SJSA1 (cell line): ENCODE measurements at regions not wholly inside any gene's neighbourhood (a gene's known extent, or its start where the extent isn't known, plus 50 kb on each side); places are given as distances from the start of the nearest gene placed in this dataset.

ENCODE experiments used
- DNase-seq, 2 experiments: peaks; one replicate each; pipeline ENCODE4 v3.0.0-alpha.2; 2015 to 2020; ENCODE audit warnings: low spot score in 2 of 2, low read depth in 1 of 2
- H3K27ac ChIP-seq: fragments of 250-450 bp; sonication (Bioruptor Pico); 2 replicates; pipeline ENCODE4 v1.5.1; 2020; ENCODE audit warnings: mild to moderate bottlenecking, moderate library complexity
- H3K27me3 ChIP-seq: fragments of 250-450 bp; sonication (Bioruptor Pico); replicated peaks from 2 replicates; pipeline ENCODE4 v1.5.1; 2020; ENCODE audit warnings: mild to moderate bottlenecking, moderate library complexity
- H3K36me3 ChIP-seq: fragments of 250-450 bp; sonication (Bioruptor Pico); 2 replicates; pipeline ENCODE4 v1.5.1; 2020; ENCODE audit warnings: mild to moderate bottlenecking
- H3K4me1 ChIP-seq: fragments of 250-450 bp; sonication (Bioruptor Pico); replicated peaks from 2 replicates; pipeline ENCODE4 v1.6.1; 2021; ENCODE audit warnings: mild to moderate bottlenecking
- H3K4me3 ChIP-seq: fragments of 250-450 bp; sonication (Bioruptor Pico); 2 replicates; pipeline ENCODE4 v1.5.1; 2020; ENCODE audit warnings: mild to moderate bottlenecking
- H3K9me3 ChIP-seq: fragments of 250-450 bp; sonication (Bioruptor Pico); replicated peaks from 2 replicates; pipeline ENCODE4 v1.5.1; 2020; ENCODE audit warnings: mild to moderate bottlenecking

DNA sequence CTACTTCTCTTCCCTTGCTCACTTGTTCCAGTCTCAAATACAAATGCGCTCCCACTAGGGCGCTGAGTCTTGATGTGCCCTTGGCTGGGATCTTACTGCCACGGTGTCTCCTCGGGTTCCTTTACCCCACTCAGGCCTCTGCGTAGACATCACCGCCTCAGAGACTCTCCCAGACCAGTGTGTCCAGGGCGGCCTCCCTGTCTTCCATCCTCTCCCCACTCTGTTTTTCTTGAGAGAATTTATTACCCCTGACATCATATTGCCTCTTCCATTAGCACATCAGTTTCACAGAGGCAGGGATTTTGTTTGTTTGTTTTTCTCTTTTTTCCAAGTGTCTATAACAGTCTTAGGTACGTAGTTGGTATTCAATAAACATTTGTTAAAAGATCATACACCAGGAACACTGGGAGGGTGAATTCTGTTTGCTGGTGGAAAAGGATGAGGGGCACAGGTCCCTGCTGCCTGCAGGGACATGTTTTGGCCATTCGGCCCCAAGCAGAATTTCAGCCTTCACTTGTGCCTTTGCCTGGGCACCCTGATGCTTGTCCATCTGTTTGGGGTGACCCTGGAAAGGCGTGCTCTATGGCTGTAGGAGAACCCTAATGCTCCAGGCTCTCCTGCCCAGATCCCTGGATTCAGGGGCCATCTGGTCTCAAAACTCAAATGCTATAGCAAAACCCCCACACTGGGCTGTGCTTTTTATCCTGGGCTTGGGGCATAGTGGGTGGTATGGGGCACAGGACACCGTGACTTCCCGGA lies 55.0 kb downstream of the RPL37A start:
- Histone ChIP-seq H3K9me3 (no peaks in the 10 kb centered on the region), H3K27me3 (no peaks in the 10 kb centered on the region), H3K4me3 (no peak overlapping the region), H3K4me1 (peaks cover 16% of the 10 kb centered on the region), H3K27ac (no peak overlapping the region), H3K36me3 (no peaks in the 10 kb centered on the region)
- no peak for DNase-seq

DNA sequence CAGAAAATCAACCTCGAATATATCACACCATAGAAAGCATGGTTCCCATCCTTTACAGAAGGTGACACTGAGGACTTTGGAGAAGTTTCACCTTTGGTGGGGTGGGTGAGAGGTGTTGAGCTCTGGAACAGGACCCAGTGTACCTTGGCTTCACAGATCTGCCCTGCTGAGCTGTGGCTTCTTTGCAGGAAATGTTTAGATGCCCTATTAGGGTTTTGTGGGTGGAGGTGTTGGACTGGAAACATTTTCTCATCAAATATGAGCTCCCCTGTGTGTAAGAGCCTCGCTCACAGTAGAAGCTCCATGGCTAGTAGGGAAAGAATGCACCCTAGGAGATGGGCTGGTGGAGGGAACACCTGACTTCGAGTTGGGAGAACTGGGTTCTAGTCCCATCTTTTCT lies 55.6 kb downstream of the RPL37A start:
- DNase-seq: no peak
- Histone ChIP-seq H3K4me3 (no peak overlapping the region), H3K27ac (no peak overlapping the region), H3K27me3 (no peaks in the 10 kb centered on the region), H3K4me1 (peaks cover 16% of the 10 kb centered on the region), H3K9me3 (no peaks in the 10 kb centered on the region), H3K36me3 (no peaks in the 10 kb centered on the region)

DNA sequence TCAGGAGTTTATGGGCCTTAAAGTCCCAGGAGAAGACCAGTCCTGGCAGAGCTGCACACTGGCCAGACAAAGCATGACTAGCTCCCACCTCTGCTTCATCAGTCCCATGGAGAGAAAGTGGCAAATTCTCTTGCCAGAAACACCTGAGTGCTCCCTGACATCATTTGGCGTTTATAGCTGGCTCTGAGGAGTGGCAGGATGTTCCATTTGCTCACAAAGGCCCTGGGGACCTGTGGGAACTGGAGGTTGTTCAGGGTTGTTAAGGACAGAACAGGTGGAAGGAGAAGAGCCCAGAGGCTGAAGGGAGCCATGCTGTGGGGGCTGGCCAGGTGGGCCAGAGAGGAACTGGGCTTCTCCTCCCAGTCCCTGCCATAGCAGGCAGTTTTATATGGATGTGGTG lies 56.1 kb downstream of the RPL37A start:
- Histone ChIP-seq H3K36me3 (no peaks in the 10 kb centered on the region), H3K9me3 (no peaks in the 10 kb centered on the region), H3K4me1 (peaks cover 16% of the 10 kb centered on the region), H3K27ac (no peak overlapping the region), H3K27me3 (no peaks in the 10 kb centered on the region), H3K4me3 (no peak overlapping the region)
- DNase-seq: no peak

DNA sequence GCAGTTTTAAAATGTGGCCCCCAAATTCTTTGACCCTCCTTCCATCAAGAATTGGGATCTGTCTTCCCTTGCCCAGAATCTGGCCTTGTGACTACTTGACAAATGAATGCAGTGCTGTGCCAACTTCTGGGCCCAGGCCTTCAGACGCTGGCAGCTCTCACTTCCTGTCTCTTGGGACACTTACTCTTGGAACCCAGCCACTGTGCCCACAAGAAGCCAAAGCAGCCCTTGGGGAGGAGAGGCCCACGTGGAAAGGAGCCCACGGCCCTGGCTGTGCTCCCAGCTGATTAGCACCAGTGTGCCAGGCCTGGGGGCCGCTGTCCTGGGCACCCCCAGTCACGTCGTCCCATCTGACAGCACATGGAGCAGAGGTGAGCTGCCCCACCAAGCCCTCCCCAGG lies 56.6 kb downstream of the RPL37A start:
- Histone ChIP-seq H3K9me3 (no peaks in the 10 kb centered on the region), H3K27ac (no peak overlapping the region), H3K4me1 (peaks cover 16% of the 10 kb centered on the region), H3K27me3 (no peaks in the 10 kb centered on the region), H3K4me3 (no peak overlapping the region), H3K36me3 (no peaks in the 10 kb centered on the region)
- DNase-seq: no peak

DNA sequence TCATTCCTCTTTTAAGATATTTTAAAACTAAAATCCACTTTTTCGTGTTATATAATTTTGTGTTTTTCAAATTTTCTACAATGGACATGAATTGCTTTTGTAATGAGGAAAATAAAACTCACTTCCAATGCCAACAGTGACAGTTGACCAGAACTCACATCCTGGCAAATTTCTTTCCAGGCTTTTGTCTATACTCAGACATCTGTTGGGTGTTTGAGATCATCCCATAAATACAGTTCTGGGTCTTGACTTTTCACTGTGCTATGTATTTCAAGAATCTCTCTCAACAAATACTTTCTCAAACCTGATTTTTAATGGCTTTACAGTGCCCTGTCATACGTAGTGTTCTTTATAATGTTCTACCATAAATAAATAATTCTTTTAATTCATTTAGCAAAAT lies 57.6 kb downstream of the RPL37A start:
- Histone ChIP-seq H3K9me3 (no peaks in the 10 kb centered on the region), H3K4me1 (peaks cover 15% of the 10 kb centered on the region), H3K4me3 (no peak overlapping the region), H3K27me3 (no peaks in the 10 kb centered on the region), H3K36me3 (no peaks in the 10 kb centered on the region), H3K27ac (no peak overlapping the region)
- DNase-seq: no peak

DNA sequence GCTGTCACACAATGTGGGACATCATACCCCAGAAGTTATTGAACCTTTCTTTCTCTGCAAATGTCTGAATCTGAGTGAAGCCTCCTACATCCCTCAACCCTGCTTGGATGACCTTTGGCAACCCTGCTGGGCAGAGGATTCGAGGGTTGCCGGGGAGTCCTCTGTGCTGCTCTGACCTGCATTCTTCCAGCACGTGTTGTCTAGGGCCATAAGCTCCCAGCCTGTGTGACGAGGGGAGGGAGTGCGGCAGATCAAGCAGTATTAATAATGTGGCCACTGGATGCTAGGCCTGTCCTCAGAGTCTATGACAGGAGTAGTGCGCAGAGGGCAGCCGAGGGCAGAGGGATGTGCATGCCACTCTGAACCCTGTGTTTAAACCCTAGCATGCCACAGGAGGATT lies 58.8 kb downstream of the RPL37A start:
- Histone ChIP-seq H3K9me3 (no peaks in the 10 kb centered on the region), H3K36me3 (no peaks in the 10 kb centered on the region), H3K4me3 (no peak overlapping the region), H3K27ac (no peak overlapping the region), H3K27me3 (no peaks in the 10 kb centered on the region), H3K4me1 (peaks cover 12% of the 10 kb centered on the region)
- no peak for DNase-seq

DNA sequence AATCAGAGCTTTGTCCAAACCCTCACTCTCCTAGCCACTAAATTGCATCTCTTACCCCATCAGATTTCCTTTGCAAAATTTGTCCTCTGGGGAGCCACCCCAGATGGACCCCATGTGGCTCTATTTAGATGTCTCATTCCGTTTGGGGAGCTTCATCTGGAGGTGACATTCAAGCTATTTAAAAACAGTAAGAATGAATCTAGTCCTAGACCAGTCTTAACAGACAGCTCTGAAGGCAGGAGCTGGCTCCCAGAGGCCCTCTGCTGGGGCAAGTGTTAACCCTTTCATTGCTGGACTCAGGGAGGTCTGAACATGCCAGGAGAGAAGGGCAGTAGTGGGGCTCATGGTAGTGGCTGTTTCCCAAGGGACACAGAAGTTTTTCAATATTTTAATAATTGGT lies 59.2 kb downstream of the RPL37A start:
- no peaks in the 10 kb centered on the region for H3K36me3 ChIP-seq
- DNase-seq: no peak
- H3K27ac ChIP-seq: no peak overlapping the region
- H3K27me3 ChIP-seq: no peaks in the 10 kb centered on the region
- peaks cover 12% of the 10 kb centered on the region for H3K4me1 ChIP-seq
- no peak overlapping the region for H3K4me3 ChIP-seq
- no peaks in the 10 kb centered on the region for H3K9me3 ChIP-seq

DNA sequence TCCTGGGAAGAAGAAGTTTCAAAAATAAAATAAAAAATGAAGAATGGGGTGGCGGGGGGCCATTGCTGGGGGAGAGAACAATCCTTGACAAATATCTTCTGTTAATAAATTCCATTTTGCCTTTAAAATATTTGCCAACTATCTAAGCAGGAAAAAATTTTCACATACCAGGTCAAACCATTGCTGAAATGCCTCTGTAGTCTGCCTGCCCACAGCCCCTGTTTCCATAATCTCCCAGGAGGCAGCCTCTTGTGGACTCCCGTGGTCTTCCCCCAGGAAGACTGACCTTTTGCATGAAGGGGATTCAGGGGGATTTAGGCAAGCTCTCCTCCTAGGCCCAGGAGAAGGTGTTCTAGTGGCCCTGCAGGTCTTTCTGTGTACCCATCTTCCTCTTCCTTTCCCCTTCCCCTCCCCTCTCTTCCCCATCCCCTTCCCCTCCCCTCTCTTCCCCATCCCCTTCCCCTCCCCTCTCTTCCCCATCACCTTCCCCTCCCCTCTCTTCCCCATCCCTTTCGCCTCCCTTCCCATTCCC lies 61.0 kb downstream of the RPL37A start:
- no peaks in the 10 kb centered on the region for H3K36me3 ChIP-seq
- DNase-seq: no peak
- H3K27me3 ChIP-seq: no peaks in the 10 kb centered on the region
- H3K4me3 ChIP-seq: no peak overlapping the region
- H3K27ac ChIP-seq: no peak overlapping the region
- H3K9me3 ChIP-seq: no peaks in the 10 kb centered on the region
- H3K4me1 ChIP-seq: peaks cover 3% of the 10 kb centered on the region; the same call in 1 of the 2 replicates

DNA sequence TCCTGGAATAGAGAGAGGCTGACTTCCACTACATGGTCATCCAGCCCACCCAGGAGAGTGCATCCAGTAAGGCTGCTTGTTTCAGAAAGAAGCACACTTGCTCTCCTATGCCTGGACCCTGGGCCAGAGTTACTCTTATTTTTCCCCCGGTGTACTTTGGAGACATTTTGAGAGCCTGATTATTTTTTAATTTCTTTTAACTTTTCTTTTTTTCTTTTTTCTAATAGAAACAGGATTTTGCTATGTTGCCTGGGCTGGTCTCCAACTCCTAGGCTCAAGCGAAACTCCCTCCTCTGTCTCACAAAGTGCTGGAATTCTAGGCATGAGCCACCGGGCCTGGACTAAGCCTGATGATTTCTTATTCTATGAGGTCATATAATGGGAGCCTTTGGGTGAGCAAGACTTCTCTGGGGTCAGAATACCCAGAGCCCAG lies 62.2 kb downstream of the RPL37A start:
- Histone ChIP-seq H3K9me3 (no peaks in the 10 kb centered on the region), H3K4me1 (no peaks in the 10 kb centered on the region; the same call in 1 of the 2 replicates), H3K36me3 (no peaks in the 10 kb centered on the region), H3K4me3 (no peak overlapping the region), H3K27ac (no peak overlapping the region), H3K27me3 (no peaks in the 10 kb centered on the region)
- DNase-seq: no peak

DNA sequence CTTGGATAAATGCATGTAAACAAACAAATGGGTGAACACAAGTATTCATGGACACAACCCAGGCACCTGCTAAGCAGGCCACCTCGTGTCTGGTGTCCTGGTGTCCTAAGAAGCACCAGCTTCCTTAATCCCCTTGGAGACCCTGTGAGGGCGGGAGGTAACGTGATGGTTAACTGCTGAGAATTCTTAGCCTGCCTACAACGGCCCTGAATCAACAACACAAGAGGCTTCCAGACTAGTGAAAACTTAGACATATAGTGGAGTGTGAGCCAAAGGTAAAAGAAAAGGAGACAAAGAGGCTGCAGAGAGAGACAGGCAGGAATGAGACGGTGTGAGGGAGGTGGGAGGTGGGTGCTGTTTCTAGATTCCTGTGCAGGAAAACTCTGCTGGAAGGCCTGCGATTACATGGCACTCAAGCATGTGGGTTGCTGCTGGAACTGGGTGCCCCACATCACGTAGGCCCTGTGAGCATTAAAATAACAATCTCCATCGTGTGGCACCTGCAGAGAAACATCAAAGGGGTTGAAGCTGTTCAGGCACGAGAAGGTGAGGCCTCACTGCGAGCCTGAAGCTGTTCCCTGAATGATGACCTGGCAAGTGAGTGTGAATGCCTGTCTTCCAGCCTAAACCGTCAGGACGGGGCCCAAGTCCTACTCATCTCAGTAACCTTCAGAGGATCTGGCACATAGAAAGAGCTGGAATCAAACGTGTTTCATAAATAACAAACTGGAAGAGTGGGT lies 64.2 kb downstream of the RPL37A start:
- Histone ChIP-seq H3K27ac (no peak overlapping the region), H3K27me3 (no peaks in the 10 kb centered on the region), H3K9me3 (no peaks in the 10 kb centered on the region), H3K4me1 (no peaks in the 10 kb centered on the region; the same call in 1 of the 2 replicates), H3K36me3 (no peaks in the 10 kb centered on the region), H3K4me3 (no peak overlapping the region)
- DNase-seq: no peak

DNA sequence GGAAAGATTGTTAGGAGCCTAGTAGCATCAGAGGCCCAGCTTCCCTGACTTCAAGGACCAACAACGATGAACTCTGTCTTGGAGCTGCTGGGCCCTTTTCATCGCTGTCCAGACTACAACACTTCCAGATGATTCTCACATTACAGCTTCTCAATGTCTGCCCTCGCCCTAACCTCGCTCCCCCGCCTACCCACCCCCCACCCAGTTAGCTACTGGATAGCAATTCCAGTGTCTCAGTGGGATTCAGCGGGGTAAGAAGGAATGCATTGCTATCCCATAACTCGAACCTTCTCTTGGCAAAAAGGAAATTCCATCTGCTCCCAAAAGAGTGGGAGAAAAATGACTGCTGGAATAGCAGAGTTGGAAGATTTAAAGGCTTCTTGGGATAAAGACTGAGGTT lies 65.0 kb downstream of the RPL37A start:
- Histone ChIP-seq H3K27me3 (no peaks in the 10 kb centered on the region), H3K4me1 (no peaks in the 10 kb centered on the region; the same call in 1 of the 2 replicates), H3K36me3 (no peaks in the 10 kb centered on the region), H3K4me3 (no peak overlapping the region), H3K27ac (no peak overlapping the region), H3K9me3 (no peaks in the 10 kb centered on the region)
- DNase-seq: no peak

DNA sequence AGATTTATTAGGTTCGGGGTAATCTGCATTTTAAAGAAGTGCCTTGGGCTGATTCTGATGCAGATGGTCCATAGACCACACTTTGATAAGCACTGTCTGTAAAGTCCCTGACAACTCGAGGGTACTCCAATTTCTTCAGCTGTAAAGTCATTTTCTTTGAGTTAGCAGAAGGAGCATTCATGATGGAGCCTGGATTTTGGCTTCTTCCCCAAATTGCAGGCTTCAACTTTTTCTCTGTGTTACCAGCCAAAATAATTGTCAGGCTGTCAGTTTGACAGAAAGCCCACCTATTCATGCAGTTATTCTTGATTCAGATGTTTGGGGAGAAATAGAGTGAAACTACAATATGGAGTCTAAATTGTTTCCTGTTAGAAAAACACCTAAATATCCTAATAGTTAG lies 66.0 kb downstream of the RPL37A start:
- no peaks in the 10 kb centered on the region for H3K27me3 ChIP-seq
- no peaks in the 10 kb centered on the region for H3K9me3 ChIP-seq
- H3K36me3 ChIP-seq: no peaks in the 10 kb centered on the region
- H3K4me3 ChIP-seq: no peak overlapping the region
- no peak overlapping the region for H3K27ac ChIP-seq
- no peaks in the 10 kb centered on the region; the same call in 1 of the 2 replicates for H3K4me1 ChIP-seq
- no peak for DNase-seq

DNA sequence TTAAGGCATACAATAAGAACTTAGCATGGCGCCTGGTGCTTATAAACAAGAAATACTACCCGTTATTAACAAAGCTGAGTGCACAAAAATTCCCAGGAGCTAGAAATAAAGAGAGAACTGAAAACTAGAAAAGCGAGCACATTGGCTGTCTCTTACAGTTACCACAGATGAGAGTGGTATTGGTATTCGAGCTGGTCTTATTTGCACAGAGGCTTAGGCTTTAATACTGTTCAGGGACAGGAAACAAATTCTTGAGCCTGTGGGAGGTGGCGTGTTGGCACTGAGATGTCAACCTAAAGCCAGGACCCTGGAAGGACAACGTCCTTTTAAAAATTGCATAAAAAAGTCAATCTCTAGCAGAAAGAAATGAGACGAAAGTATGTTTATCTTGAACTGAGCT lies 67.3 kb upstream of the IGFBP2 start:
- Histone ChIP-seq H3K9me3 (no peaks in the 10 kb centered on the region), H3K4me3 (no peak overlapping the region), H3K27ac (no peak overlapping the region), H3K4me1 (no peaks in the 10 kb centered on the region), H3K27me3 (no peaks in the 10 kb centered on the region), H3K36me3 (no peaks in the 10 kb centered on the region)
- no peak for DNase-seq

DNA sequence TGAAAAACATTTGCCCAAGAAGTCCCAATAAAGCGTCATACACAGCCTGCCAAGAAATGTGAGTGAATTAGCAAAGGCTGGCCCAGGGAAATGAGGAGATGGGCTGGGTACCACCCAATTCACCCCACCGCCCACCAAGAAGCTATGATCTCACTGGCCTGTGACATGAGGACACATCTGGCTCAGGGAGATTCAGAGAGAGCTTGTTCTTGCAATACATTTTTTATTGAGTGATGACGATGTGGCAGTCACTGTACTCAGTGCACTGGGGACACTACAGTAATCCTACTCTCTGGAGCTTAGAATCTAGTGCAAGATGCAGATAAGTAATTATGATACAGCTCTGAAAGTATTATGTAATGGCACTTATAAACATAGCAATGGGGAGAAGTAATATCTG lies 64.6 kb upstream of the IGFBP2 start:
- no peak for DNase-seq
- Histone ChIP-seq H3K4me1 (peaks cover 23% of the 10 kb centered on the region), H3K27me3 (no peaks in the 10 kb centered on the region), H3K27ac (no peak overlapping the region), H3K9me3 (no peaks in the 10 kb centered on the region), H3K36me3 (no peaks in the 10 kb centered on the region), H3K4me3 (no peak overlapping the region)
